Cardiac muscle cell (in vitro differentiated cells and primary cell): ENCODE measurements at regions not wholly inside any gene's neighbourhood (a gene's known extent, or its start where the extent isn't known, plus 50 kb on each side); places are given as distances from the start of the nearest gene placed in this dataset.
"Not testable (repeated sequence)": the region's sequence is repeated elsewhere in the genome, so short reads cannot be mapped to it uniquely, and the experiment has no call there.

ENCODE experiments used
- DNase-seq, 2 donors: peaks; one replicate each; pipeline versions ENCODE4 v3.0.0 to v3.0.0-alpha.2; 2010 to 2017; ENCODE audit warnings: low read depth in 1 of 2, low spot score in 1 of 2
- H3K27ac ChIP-seq: fragments of 200-600 bp; sonication (generic); 2 replicates; pipeline ENCODE4 v1.5.1; 2016
- H3K27me3 ChIP-seq: fragments of 200-600 bp; sonication (generic); 2 replicates; pipeline ENCODE4 v1.6.0; 2016; ENCODE audit warnings: control low read depth
- H3K36me3 ChIP-seq: fragments of 200-600 bp; sonication (generic); 2 replicates; pipeline ENCODE4 v1.5.1; 2016; ENCODE audit warnings: control low read depth
- H3K4me1 ChIP-seq: fragments of 200-600 bp; sonication (generic); 2 replicates; pipeline ENCODE4 v1.8.1; 2017; ENCODE audit warnings: low read depth, mild to moderate bottlenecking, mixed run types
- H3K4me3 ChIP-seq: fragments of 200-600 bp; sonication (generic); 2 replicates; pipeline ENCODE4 v1.5.1; 2016; ENCODE audit warnings: mild to moderate bottlenecking
- H3K9me3 ChIP-seq: fragments of 200-600 bp; sonication (generic); 2 replicates; pipeline ENCODE4 v1.5.1; 2017; ENCODE audit warnings: low read depth, mild to moderate bottlenecking, control low read depth
- TF ChIP-seq, protein P1 (sequence below): IDR thresholded peaks from 2 replicates; pipeline ENCODE4 v1.5.1; 2012; ENCODE audit warnings: low read depth, mild to moderate bottlenecking, low read length

DNA sequence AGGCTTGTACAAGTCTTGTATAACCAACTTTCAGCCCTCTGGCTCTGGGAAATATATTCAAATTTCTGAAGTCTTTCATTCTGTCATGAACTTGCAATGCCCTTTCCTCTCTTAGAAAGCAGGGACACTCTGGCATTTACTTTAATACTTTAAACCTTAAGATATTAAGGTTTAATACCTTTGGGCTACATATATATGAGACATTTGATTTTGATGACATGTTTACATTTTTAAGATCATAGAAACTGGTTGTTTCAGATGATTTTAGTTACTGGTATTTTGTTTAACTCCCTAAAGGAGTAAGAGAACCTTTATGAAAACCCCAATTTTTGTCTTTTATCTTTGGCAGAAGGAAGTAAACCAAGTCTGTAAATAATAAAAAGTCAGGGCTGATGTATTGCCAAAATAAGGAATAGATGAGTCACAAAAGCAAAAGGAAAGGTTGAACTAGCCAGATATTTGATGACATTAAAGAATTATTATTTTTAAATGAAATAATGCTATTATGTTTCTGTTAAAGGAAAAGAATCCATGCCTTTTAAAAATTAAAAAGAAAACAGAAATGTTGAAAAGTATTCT is 579.0 kb upstream of the CBLB start:
- H3K4me1 ChIP-seq: peaks cover 6% of the 10 kb centered on the region
- TF ChIP-seq, protein P1, sequence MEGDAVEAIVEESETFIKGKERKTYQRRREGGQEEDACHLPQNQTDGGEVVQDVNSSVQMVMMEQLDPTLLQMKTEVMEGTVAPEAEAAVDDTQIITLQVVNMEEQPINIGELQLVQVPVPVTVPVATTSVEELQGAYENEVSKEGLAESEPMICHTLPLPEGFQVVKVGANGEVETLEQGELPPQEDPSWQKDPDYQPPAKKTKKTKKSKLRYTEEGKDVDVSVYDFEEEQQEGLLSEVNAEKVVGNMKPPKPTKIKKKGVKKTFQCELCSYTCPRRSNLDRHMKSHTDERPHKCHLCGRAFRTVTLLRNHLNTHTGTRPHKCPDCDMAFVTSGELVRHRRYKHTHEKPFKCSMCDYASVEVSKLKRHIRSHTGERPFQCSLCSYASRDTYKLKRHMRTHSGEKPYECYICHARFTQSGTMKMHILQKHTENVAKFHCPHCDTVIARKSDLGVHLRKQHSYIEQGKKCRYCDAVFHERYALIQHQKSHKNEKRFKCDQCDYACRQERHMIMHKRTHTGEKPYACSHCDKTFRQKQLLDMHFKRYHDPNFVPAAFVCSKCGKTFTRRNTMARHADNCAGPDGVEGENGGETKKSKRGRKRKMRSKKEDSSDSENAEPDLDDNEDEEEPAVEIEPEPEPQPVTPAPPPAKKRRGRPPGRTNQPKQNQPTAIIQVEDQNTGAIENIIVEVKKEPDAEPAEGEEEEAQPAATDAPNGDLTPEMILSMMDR: no peak
- no peak overlapping the region for H3K4me3 ChIP-seq
- no peaks in the 10 kb centered on the region for H3K36me3 ChIP-seq
- peaks cover 47% of the 10 kb centered on the region for H3K27me3 ChIP-seq
- no peak for DNase-seq
- H3K9me3 ChIP-seq: no peaks in the 10 kb centered on the region
- H3K27ac ChIP-seq: no peak overlapping the region

DNA sequence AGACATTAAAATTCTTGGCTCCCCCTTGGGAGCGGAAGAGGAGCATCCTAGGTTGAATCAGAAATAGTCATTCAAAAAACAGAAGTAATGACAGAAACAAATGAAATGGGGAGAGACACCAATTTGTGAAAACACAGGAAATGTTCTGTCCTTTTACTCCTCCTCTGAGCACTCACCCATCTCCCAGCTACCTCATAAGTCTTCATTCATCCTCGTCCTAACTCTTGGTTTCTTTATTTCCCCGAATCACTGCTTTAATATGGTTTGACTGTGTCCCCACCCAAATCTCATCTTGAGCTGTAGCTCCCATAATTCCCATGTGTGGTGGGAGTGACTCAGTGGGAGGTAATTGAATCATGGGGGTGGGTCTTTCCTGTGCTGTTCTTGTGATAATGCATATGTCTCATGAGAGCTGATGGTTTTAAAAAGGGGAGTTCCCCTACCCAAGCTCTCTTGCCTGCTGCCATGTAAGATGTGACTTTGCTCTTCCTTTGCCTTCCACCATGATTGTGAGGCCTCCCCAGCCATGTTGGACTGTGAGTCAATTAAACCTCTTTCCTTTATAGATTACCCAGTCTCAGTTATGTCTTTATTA is 579.7 kb upstream of the CBLB start:
- peaks cover 45% of the 10 kb centered on the region for H3K27me3 ChIP-seq
- DNase-seq, H3K27ac ChIP-seq, H3K36me3 ChIP-seq, H3K9me3 ChIP-seq, H3K4me1 ChIP-seq, H3K4me3 ChIP-seq: not testable (repeated sequence)

DNA sequence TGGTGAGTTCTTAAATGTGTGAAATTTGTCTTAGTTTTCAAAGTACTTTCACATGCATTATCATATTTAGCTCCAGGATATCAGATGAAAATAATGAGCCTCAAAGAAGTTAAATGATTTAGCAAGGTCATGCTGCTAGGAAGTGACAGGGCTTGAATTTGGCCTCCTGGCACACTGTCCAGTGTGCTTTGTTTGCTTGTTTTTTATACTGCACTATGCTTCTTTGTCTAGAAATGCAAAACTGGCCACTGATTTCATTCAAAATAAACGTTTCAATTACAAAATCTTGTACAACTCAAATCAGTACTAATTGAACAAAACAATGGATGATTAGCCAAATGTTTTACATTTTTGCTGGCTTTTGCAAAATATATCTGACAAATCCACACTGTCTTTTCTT is 583.3 kb upstream of the CBLB start:
- peaks cover 37% of the 10 kb centered on the region for H3K27me3 ChIP-seq
- H3K4me1 ChIP-seq: peaks cover 16% of the 10 kb centered on the region
- no peaks in the 10 kb centered on the region for H3K36me3 ChIP-seq
- H3K4me3 ChIP-seq: no peak overlapping the region
- no peak for DNase-seq
- TF ChIP-seq, protein P1: no peak
- no peak overlapping the region for H3K27ac ChIP-seq
- no peaks in the 10 kb centered on the region for H3K9me3 ChIP-seq

DNA sequence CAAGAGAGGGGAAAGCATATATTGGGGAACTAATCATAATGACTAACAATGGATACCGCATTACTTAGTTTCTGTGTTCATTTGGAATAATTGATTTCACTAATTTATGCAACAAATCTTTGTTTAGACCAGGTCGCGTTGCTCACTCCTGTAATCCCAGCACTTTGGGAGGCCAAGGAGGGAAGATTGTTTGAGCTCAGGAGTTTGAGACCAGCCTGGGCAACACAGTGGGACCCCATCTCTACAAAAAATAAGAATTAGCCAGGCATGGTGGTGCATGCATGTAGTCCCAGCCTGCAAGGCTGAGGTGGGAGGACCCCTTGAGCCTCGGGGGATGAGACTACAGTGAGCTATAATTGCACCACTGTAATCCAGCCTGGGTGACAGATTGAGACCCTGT is 585.7 kb upstream of the CBLB start:
- Histone ChIP-seq H3K27me3 (peaks cover 28% of the 10 kb centered on the region), H3K4me3 (no peak overlapping the region), H3K36me3 (no peaks in the 10 kb centered on the region), H3K27ac (no peak overlapping the region), H3K9me3 (no peaks in the 10 kb centered on the region), H3K4me1 (peaks cover 30% of the 10 kb centered on the region)
- DNase-seq: no peak
- TF ChIP-seq, protein P1: no peak

DNA sequence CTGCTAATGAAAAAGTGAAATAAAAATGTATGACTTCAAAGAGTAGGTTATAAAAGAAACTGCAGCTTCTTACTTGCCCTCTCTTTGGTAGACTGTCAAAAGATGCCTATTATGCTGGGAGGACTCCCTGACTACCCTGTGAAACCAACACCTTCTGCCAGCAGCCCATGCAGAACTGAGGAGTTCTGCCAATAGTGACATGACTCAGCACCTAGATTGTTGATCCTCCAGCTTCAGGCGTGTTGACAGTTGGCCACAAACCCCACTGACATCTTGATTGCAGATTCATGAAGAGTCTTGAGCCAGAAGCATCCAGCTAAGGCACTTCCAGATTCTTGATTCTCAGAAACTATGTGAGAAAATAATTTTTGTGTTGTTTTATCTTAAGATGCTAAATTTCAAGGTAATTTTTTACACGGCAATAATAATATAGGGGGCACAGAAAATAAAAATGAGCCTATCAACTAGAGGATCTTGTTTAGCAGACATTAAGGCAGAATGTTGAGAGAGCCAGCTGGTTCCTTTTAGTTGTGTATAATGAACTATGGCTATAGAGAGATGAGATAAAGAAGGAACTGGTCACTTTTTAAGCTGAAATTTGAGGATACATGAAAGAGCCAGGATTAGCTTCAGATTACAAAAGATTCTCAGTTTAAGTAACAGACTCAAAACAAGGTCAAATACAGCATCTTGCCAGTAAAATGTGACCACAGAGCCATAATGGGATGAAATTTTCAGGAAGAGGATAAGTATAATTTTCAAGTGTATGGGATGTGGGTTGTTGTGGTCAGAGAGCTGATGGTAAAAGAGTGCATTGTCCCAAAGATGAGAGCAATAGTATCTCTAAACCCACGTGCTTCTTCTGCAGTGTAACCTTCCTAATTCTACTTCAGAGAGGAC is 588.7 kb upstream of the CBLB start:
- Histone ChIP-seq H3K9me3 (no peaks in the 10 kb centered on the region), H3K36me3 (no peaks in the 10 kb centered on the region), H3K27ac (peak overlapping the region; percentile 34), H3K27me3 (peaks cover 6% of the 10 kb centered on the region), H3K4me1 (peaks cover 30% of the 10 kb centered on the region), H3K4me3 (no peak overlapping the region)
- TF ChIP-seq, protein P1: no peak
- peak in 1 of 2 donors; percentile 79 for DNase-seq

DNA sequence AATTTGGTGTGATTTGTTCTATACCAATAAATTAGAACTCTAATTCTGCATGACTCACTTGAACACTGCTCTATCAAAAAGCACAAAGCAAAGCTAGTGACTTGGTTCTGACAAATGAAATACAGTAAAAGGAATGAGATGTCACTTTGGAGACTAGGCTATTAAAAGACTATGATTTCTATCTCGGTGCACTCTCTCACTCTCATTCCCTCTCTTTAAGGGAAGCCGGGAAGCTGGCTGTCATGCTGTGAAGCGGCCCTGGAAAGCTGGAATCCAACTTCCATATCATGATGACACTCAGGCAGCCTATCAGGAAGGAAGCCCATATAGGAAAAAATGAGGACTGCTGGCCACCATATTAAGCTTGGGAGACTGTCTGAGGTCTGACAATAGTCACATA is 590.1 kb upstream of the CBLB start:
- peaks cover 30% of the 10 kb centered on the region for H3K4me1 ChIP-seq
- no peaks in the 10 kb centered on the region for H3K27me3 ChIP-seq
- H3K36me3 ChIP-seq: no peaks in the 10 kb centered on the region
- peaks cover 4% of the 10 kb centered on the region for H3K9me3 ChIP-seq
- no peak overlapping the region for H3K4me3 ChIP-seq
- DNase-seq: peak in 1 of 2 donors; percentile 6
- TF ChIP-seq, protein P1: no peak
- no peak overlapping the region for H3K27ac ChIP-seq
